GM18907 (cell line): ENCODE measurements at regions not wholly inside any gene's neighbourhood (a gene's known extent, or its start where the extent isn't known, plus 50 kb on each side); places are given as distances from the start of the nearest gene placed in this dataset.
"Not testable (repeated sequence)": the region's sequence is repeated elsewhere in the genome, so short reads cannot be mapped to it uniquely, and the experiment has no call there.

ENCODE experiments used
- ATAC-seq: cut with Tn5 transposase; IDR thresholded peaks from one replicate; pipeline ENCODE4 v1.9.1; 2021; ENCODE audit warnings: mild to moderate bottlenecking, moderate library complexity; ENCODE audit not compliant: unreplicated experiment

DNA sequence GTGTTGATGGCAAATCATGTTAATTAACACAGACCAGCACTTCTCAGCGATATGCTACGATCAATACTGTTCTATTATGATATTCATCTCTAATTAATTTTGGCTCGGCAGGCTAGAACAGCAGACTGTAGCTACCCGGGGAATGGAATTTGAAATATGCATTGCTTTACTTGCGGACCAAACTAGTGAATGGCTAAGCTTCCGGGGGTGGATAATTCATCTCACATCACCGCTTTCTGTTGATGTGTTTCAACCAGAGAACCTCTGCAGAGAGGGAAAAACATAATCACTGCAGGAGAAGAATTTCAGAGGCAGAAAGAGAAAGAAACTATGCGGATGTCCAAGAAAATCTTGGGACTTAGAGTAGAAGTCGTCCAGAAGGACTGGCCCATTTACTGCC, 490.9 kb downstream of the STK39 start:
- no peak for ATAC-seq

DNA sequence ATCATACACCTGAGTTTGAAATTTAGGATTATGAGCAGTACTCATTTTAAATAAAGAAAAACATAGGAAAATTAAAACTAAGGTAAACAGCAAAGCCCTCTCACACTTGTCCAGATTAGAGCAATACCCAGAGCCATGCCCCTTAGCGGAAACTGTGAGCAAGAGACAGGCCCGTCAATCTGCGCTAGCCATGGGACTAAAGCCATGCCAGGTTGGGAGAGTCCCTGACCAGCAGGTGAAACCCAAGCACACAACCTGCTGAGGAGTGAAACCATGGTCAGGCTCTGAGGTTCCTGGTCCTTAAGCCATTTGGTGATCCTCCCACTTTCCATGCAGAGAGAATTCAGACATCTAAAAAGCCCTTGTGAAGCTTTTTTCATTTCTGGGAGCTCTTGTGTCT, 494.3 kb downstream of the STK39 start:
- ATAC-seq: peak; percentile 54

DNA sequence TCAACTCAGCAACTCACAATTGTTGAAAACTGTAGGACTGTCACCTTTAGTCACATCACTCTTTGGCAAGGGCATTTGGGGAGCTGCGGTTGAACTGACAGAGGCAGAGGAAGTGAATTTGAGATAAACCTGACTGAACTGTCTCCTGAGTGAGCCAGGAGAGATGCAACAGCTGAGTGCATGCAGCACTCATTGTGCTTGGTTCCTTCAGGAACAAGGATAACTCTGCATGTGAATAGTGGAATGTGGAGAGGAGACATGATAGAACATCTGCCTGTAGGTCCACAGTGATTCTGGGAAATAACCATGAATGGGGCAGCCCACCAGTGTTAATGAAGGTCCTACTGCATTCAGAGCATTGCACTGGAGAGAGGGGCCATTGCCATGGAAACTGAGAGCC, 494.7 kb downstream of the STK39 start:
- ATAC-seq: no peak

DNA sequence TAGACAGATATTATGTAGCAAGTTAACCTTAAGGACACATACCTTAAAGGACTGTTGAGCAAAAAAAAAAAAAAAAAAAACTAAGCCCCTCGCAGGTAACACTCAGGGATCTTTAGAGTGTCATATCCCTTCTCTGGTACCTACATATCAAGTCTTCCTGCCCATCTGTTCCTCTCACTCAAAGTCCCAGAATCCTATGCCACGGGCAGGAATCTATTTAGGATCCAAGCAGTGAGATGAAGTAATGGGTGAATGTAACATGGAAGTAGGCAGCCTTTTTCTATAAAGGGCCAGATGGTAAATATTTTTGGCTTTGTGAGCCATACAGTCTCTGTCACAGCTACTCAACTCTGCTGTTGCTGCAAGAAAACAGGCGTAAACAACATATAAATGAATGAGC, 496.7 kb downstream of the STK39 start:
- ATAC-seq: no peak

DNA sequence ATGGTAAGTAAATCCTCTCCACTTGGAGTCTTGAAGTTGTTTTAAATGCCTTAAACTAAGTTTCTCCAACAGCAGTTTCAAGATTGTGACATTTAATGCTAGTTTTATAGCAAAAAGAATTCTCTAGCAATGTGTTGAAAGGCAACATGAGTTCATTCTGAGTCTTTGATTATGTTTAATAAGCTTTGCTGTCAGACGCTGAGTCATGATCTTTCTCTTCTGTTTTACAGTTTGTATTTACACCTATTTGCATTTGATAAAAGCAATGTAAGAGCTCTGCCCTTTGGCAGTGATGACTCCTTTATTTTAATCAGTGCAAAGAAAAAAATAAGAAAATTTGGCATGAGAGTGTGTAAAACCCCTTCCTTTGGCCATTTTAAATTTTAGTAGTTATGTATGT, 497.7 kb downstream of the STK39 start:
- no peak for ATAC-seq

DNA sequence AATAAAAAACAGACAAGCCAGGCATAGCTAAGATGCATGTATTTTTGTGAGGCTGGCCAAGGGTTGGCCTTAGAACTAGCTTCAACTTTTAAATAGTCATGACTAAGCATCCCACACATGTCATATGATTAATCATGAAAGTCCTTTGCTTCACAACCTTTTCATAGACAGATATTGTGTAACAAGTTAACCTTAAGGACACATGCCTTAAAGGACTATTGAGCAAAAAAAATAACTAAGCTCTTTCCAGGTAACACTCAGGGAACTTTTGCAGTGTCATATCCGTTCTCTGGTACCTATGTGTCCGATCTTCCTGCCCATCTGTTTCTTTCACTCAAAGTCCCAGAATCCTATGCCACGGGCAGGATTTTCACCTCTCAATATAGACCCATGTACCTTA, 498.4 kb downstream of the STK39 start:
- no peak for ATAC-seq

DNA sequence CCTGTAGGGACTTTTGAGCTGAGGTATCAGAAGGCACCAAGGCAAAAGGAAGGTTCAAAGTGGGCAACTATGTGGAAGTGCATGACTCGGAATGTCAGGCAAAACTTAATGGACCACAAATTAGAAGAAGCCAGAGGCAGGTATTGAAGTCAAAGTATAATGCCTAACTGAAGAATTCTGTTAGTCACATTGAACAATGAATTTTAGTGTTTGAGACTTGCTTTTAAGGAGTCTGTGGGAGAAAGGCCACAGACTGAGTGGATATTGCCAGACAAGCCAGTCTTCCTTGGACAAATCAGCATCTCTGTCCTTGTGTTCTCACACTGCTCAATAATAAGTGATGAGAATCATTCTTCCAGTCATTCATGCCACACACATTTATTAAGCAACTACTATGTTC, 498.9 kb downstream of the STK39 start:
- no peak for ATAC-seq

DNA sequence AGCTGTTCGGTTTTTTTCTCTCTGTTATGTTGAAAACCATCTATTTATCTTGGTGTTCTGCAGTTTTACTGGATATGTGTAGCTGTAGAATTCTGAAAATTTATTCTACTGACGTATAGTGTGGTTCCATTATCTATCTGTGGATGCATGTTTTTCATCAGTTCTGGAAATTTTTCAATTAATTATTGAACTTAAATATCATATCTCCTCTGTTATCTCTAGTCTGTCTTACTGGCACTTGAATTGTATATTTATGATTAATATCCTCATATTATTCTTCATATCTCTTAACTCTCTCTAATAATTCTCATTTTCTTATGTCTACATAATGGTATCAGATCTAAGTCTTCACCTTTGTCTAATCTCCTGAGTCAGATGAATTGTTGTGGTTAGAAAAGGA, 501.7 kb downstream of the STK39 start:
- ATAC-seq: no peak

DNA sequence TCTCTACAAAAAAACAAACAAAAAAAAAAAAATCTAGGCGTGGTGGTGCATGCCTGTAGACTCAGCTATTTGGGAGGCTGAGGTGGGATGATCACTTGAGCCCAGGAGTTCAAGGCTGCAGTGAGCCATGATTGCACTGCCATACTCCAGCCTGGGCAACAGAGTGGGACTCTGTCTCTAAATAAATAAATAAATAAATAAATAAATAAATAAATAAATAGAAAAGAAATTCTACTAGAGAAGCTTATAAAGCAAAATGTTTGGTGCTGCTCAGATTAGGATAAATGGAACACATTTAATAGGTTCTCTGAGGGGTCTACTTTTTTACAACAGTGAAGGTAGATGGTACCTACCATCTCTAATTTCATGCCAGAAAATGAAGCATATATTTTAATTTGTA, 507.5 kb downstream of the STK39 start:
- ATAC-seq: not testable (repeated sequence)

DNA sequence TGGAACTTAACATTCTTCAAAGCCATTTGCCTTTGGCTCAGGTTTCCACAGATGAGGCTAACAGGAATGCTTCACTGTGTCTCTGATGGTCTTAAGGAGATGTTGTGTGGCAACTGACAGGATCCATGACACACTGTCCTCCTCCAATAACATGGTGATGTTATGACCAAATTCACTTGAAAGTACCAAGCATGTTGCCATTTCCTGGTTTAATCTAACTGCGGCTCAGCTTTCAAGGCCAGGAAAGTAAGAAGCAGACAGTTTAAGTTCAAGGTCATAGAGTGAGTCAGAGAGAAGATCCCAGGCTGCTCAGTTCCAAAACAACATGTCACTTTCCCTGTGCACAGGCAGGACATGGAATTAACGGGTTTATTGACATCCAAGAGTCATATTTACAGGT, 513.6 kb downstream of the STK39 start:
- no peak for ATAC-seq

DNA sequence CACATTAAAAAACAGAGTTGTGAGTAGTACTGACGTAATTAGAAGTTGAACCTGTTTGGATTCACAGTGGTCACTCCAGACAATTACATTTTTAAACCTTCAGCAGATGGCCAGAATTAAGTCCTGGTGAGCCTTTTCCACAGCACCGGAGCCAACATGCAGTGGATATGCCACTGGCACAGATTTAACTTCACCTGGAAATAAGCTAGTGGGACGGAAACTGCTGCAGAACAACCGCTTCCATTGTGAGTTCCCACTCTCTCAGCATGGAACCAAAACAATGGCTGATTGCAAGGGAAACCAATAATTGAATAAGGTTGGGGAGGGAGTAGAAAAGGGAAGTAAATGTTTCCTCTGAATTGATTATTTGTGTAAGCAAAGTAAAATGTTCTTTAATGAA, 515.1 kb downstream of the STK39 start:
- no peak for ATAC-seq

DNA sequence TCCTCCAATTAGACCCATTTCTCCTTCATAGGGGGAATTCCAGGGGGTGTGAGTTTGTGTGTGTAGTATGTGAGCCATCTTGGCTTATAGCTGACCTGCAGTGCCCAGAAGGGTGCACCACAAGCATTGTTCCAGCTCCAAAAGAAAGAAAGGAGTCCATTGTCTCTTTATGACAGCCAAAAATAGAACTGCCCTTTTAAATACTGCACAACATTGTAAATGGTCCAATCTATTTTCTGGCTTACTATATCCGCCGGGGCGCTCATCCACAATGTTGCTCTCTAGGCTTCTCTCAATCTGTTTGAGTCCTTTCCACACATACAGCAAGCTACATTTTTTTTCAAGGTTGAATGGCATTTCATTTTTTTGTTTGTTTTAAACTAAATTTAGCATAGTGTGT, 517.5 kb downstream of the STK39 start:
- no peak for ATAC-seq

DNA sequence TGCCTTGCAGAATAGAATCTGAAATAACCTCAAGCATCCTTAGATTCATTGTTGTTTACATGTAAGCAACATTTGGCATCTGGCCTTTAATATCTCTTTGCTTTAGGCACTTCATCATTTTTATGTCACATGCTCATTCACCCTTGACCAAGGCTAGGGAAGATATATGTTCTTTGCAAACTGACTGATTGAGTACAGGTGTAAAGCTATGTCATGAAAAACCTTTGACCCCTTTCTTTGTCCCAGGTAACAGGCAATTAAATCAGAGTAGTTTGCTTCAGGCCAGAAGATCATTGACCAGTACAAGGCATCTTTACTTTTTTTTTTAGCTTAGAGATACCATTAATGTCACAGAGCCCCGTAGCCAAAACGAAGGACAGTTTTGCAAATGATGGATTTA, 520.6 kb downstream of the STK39 start:
- ATAC-seq: no peak

DNA sequence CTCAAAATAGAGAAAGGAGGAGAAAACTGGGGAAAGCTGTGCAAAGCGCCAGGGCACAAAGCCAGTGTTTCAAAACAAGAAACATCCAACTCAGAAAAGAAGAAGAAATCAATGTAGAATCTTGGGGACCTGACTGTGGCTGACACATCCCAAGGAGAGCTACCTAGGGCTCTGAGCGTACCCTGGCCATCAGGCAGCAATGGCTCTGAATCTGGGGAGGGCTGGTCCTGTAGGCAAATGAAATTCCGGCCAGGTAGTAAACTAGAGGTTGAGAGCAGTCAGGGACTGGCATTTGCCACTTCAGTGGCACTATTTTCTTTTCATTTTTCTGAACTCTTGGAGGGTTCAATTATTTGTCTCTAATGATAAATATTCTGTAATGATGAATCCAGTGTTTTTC, 525.8 kb downstream of the STK39 start:
- no peak for ATAC-seq

DNA sequence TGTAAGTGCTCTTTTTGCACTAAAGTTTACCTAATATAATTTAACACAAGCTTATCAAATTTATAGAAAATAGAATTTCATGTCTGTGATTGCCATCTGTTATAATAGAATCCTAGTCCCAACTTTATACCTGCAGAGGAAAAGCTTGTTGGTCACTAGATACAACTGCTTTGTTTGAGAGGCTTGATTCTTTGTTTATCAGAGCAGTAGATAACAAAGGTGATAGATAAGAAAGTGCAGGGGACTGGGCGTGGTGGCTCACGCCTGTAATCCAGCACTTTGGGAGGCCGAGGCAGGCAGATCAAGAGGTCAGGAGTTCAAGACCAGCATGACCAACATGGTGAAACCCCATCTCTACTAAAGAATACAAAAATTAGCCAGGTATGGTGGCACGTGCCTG, 528.0 kb downstream of the STK39 start:
- no peak for ATAC-seq

DNA sequence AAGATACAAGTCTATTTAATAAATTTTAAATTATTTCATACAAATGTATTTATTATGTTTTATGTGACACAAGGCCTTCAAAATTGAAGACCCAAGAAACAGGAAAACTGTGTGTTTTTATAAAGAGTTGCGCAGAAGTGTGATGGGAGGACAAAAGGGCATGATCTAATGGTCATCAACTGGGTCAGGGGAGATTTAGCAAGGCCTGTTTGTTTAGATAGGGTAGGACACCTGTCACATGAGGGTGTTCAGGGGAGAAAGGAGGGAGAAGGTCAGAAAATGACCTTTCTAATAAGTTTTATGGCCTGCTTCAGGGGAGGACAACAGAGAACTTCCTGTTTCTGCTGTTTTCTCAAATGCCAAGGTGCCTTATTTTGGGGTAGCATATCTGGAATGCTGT, 528.8 kb downstream of the STK39 start:
- ATAC-seq: no peak

DNA sequence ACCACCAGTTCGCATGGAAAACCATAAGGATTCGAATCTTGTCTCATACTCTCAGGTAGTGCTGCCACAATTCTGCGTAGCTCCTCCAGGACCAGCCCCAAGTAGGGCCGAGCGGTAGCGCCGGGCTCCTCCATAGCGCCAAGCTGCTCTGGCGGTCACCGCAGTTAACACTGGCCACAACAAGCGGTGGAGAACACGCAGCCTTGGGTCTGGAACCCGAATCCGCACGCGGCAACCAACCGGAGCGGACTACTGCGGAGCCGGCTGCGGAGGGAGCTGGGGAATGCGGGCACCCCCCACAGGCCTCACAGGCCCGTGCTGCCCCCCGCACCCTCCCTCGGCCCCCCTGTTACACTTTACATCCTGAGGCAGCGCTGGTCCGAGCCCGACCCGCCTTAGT, 531.5 kb downstream of the STK39 start:
- no peak for ATAC-seq

DNA sequence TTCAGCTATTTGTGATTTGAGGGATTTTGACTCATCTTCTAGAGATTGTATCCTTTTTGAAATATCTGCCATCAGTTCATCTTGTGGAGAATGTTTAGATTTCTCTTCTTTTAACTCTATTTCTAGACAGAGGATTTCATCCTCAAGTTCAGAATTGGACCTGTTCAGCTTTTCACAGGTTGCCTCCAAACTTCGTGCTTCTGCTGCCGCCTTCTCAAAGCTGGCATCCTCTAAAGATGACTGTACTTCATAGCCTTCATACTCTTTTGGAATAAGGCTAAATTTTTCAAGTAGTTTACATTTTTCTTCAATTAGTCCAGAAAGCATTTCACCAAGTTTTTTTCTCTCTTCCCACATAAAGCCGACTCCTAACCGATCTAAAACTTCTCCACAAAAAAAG, 531.9 kb downstream of the STK39 start:
- not testable (repeated sequence) for ATAC-seq

DNA sequence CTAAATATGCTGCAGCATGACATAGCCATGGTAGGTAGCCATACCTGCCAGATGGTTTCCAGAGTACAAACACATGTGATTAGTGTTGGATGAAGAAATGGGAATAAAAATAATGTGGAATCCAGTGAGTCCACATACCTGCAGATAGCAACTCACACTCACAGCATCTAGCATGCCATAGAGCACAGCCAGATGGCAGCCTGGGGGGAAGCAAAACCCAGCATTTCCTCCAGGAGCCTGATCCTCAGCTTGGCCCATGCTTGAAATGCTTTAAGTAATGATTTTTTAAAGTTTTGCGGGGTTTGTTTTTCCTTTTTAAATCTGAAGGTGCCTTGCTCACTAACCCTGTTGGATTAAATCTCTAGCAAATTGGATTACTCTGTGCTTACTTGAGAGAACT, 535.1 kb downstream of the STK39 start:
- no peak for ATAC-seq

DNA sequence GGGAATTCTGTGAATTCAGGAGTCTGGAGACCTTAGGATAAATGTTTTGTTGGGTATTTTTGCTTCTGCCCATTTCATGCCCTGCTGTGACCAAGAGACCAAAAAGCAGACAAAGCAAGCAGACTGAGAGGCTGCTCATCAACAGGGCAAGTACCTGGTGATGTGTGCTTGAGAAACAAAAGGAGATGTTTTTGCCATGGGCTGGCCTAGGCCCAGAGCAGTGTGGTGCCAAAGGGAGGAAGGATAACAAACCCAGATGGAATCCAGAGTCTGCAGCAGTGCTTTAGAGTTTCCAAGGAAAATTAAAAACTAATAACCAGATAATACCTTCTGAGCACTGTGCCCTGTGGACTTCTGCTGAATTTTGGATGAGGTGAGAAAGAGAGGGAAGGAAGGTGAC, 538.4 kb downstream of the STK39 start:
- no peak for ATAC-seq

DNA sequence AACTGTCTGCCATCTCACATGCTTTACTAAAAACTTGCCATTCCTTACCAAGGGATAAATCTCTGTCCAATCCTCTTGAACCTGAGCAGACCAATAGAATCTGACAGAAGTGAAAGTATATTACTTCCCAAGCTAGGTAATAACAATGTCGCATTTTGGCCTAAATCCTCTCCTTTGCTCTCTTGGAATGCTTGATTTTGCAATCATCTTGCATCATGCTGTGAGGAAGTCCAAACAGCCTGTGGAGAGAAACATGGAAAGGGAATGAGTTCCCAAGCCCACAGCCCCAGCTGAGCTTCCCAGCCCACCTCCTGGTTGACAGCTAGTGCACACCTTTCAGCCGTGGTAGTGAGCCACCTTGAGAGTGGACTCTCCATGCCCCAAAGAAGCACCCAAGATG, 540.6 kb downstream of the STK39 start:
- ATAC-seq: no peak

DNA sequence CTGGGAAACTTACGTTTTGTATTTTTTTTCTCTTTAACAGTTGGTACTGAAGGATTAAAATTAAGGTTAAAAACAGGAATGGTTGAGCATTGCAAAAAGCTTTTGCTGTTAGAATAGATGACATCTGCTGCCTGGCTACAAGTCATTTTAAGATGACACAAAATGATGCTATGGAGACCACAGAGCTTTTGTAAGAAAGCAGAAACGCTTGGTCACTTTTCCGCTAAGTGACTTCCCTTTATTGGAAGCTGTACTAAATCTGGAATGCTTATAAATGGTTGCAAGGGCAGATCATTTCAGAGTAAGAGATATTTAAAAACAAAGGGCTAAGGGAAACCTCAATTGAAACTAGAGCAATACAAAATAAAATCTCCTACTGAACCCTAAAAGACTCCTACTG, 544.0 kb downstream of the STK39 start:
- ATAC-seq: no peak

DNA sequence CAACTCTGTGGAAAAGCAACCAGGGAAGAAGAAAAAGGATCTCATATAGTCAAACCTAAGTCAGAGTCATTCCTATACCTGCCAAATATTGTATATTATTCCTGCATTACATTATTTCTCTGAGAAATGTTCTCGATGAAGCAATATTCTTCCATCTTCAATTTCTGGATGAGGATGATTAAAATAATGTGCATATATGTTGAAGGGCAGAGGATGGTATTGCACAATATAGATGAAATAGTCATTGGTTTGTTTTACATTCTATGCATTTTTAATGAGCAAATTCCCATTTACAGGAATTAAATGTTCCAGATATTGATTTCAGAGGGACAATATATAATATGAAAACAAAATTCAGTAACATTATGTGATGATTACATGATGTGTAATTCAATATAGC, 545.2 kb downstream of the STK39 start:
- ATAC-seq: no peak

DNA sequence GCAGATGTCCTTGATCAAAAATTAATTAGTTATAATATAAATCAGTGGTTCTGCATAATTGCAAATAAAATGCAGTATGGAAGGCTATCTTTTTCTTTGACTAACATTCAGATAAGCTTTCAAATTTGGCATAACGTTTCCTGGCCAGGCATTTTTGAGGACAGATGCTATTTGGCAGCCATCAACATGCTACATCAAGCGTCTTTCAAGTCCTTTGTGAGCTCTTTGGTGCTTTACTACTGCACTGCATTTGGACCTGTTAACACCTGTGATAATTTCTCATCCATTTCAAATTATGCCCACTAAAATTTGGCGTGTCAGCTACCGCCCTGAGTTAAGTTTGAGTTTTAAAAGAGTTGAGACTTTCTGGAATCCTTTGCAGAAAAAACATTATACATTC, 545.7 kb downstream of the STK39 start:
- ATAC-seq: no peak
